SIG-M5 (cell line): ENCODE measurements at regions not wholly inside any gene's neighbourhood (a gene's known extent, or its start where the extent isn't known, plus 50 kb on each side); places are given as distances from the start of the nearest gene placed in this dataset.

Experiments used
- DNase-seq: peaks from one replicate; lab custom pipeline; 2025; lab: John Stamatoyannopoulos, UW

- no peak for DNase-seq
These were observed 271.6 kb downstream of the TDRD15 start for GRCh38 chr2:21395366-21395765.

DNA sequence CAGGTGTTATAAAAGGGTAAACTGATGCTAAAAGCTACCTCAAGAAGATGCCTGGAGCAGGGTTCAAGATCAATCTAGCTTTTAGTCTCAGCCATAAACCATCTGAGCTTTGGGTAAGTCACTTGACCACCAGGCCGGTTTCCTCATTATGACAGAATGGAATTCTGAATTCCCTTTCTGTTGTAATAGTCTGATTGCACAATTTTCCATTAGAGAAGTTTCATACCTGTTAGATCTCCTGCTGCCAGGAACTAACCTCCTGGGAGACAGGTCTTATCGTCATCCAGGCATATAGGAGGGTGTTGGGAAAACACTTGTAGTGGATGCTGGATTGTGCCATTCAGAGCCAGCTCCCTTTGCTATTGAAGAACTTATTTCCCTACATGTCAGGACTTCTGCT is 272.5 kb downstream of the TDRD15 start:
- no peak for DNase-seq

DNA sequence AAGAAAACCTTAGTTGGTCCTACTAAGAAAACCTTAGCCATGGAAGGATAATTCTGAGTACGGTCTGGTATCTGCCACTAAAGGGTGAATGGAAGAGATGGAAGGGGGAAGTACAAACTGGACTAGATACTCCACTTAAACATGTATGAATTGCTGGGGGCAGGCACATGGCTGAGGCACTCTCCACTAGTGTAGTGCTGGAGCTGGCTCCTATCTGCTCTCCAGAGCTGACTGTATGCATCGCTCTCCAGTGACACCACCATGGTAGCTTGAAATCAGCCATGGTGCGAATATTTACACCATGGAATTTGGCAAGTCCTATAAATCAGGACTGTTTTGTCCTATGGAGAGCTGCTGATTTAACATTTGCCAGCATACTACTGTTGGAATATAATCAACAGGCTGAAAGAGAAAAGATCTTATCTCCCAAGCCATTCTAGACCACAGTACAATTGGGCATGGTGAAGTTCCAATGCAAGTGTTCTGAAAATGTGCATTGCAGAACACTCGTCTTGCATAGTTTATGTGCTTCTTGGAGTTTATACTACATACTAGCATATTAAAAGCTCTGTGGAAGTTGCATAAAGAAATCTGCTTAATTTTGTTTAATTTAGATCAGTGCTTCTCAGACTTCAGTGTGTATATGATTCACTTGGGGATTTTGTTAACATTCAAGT is 277.4 kb downstream of the TDRD15 start:
- DNase-seq: no peak

DNA sequence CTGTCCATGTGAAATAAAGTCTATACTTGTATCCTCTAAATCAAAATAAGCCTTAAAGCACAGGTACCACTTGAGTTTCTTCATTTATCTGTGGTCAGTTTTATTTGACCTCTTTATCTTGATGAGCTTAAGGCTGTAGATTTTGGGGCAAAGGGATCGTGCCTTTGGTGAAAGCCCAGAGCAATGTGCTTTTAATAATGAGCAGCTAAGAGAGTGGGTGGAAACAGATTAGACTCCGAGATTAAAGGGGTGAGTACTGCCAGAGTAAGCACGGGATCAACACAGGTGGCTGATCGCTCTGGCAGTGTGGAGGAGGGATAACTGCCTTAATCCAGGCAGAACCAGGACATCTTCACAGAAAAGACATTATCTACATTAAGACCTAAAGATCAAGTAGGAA is 280.4 kb downstream of the TDRD15 start:
- no peak for DNase-seq

DNA sequence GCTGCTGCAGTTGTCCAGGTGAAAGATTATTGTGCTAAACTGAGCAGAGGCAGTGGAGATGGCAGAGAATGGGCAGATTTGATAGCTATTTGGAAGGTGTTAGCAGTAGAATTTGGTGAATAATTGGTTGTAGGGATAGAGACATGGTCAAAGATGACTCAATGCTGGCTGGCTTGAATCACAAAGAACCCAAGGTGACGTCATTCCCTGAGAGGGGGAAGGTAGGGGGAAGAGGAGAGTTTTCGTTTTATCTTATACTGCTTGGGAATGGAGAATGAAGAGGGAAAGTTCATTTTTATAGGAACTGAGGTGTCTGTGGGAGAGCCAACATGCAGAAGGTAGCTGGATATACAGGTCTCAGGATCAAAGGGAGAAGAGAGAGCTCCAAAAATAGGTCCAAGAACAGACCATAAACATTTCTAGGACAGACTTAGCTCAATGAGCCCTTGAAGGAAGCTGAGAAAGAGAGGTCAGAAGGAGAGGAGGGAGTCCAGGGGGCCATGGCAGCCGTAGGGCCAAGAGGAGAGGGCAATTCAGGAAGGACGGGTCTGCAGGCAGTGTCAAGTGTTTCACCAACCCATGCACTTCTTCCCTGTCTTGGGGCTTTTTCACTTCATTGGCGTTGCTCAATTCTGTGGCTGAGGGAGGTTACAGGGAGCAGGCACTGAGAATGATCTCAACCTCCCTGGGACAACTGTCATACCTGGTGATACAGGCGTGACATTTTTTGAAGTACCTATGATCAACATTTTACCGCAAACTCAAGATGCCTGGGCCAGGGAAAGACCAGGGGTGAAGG is 281.3 kb downstream of the TDRD15 start:
- no peak for DNase-seq

DNA sequence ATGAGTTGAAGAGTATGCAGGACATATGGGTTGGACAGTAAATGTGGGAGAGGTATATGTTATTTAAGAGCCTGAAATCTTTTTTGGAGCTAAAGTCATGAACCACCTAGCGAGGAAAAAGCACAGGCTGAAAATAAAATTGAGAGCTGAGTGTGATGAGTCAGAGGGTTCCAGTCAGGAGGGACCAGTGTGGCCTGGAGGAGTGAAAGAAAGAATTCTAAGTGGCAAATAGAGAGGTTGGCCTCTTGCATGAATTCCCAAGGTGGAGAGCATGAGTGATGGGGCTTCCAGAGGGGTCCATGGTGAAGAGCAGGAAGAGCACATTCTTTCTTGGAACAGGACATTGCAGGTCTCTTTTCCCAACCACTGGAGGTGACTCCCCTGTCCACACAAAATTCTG is 282.6 kb downstream of the TDRD15 start:
- DNase-seq: no peak

GRCh38 chr2:21406911-21407310 is 283.1 kb downstream of the TDRD15 start:
- no peak for DNase-seq

- DNase-seq: no peak
These were observed 284.1 kb downstream of the TDRD15 start for GRCh38 chr2:21407851-21408250.

GRCh38 chr2:21411741-21412140 is 288.0 kb downstream of the TDRD15 start:
- DNase-seq: no peak

DNA sequence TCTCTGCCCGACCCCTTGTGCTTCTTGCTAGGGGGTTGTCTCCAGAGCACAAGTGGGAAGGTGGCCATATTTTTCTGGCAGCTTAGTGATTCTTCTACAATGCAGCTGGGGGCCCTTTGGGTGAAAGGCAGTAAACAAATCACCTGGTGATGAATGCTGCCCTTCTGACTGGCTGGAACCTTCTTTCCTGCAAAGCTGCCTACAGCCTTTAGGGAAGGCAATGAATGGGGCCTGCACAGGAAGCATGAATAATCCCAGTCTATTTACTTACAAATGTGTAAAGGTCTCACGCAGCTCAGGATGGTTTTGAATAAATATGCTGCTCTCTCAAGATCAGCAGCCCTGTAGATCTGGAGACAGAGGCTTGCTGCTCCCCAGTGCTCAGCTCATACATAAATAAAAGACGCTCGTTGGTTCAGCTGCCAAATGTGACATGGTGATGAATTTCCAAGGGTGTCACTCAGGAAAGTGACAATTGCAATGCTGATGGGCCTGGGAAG is 289.2 kb downstream of the TDRD15 start:
- no peak for DNase-seq

DNA sequence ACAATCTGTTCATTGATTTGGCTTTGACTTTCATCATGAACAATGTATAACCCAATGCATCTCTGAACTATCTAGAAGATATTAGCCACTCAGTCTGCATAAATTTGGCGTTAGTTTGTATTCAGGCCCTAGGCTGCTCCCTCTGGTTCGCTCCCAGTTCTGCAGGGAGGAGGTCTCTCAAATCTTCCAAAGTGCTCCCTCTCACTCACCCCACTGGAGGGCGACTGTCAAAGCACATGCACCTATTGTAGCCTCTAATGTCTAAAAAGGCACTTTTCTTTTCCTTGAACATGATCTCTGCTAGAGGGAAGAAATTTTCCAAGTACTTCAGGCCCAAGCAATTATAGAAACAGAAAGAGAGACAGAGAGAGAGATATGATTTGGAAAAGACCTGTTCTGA is 291.5 kb downstream of the TDRD15 start:
- no peak for DNase-seq

DNA sequence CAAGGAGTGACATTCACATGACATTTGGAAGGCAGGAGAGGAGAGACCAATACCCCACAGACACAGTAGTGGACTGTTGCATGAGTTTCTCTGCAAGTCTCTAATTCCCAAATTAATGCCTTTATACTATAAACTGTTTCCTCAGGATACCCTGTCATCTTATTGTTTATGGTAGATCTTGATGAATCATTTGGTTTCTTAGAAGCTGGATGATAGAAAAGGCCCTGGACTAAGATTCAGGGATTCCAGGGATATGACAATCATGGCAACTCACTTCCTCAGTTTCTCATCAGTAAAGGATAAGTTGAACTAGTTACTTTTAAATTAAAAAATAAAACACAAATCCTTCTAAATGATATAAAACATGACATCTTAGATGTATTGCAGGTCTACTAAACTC is 292.5 kb downstream of the TDRD15 start:
- no peak for DNase-seq

GRCh38 chr2:21418456-21418855 is 294.7 kb downstream of the TDRD15 start:
- no peak for DNase-seq

GRCh38 chr2:21420553-21421335 is 297.0 kb downstream of the TDRD15 start:
- no peak for DNase-seq

- DNase-seq: no peak
These were observed 298.3 kb downstream of the TDRD15 start for GRCh38 chr2:21422050-21422449.

GRCh38 chr2:21422724-21423522 is 299.2 kb downstream of the TDRD15 start:
- DNase-seq: no peak

DNA sequence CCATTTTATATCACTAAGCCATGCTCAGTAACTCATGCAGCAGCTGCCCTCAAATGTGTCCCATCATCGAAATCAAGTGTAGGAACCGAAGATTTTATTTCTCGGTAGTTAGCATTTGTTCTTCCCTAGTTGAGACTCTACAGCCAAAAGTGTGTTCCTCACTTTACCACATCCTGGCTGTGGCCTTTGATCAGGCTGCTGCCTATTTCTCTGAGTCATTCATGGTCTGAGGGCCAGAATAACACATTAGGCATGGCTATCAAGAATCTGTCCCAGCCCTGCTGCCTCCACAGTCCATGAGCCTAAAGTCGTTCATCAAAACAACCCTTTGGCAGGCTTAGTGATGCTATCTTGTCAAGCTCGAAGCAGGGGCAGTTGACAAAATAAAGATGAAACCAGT is 300.1 kb downstream of the TDRD15 start:
- no peak for DNase-seq

DNA sequence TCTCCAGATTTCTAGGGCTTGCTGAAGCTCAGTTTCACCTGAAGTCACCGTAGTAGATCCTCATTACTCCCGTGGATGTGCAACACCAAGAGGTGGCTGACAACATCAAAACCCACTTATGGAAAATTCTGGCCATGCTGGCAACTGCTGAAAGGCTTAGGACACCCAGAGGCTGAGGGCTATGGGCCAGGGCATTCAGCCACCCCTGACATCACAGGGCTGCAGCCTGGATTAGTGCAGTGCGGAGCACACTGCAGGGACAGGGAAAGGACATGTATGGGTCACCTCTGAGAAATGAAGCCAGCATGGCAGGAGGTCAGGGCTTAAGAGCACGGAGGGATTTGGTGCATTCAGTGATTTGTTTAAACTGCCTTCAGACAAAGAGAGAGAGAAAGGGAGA is 300.6 kb downstream of the TDRD15 start:
- DNase-seq: no peak

DNA sequence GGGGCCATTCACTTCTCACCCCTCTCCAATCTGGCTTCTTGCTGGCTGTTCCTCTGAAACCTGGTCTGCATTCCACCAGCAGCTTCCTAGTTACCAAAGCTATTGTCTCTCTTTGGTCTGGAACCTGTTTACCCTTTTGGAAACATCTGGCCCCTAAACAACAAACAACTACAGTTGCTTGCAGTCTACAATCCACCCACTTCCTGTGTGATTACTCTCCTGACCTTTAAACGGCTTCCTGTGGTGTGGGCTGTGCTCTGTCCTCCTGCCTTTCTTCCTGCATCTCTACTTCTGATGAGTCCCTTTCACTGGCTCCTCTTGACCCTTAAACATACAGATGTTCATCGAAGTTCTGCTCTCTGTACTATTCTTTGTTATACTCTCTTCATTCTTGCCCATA is 303.8 kb downstream of the TDRD15 start:
- no peak for DNase-seq

GRCh38 chr2:21428754-21429153 is 305.0 kb downstream of the TDRD15 start:
- DNase-seq: no peak

- DNase-seq: no peak
These were observed 306.0 kb downstream of the TDRD15 start for GRCh38 chr2:21429747-21430146.

DNA sequence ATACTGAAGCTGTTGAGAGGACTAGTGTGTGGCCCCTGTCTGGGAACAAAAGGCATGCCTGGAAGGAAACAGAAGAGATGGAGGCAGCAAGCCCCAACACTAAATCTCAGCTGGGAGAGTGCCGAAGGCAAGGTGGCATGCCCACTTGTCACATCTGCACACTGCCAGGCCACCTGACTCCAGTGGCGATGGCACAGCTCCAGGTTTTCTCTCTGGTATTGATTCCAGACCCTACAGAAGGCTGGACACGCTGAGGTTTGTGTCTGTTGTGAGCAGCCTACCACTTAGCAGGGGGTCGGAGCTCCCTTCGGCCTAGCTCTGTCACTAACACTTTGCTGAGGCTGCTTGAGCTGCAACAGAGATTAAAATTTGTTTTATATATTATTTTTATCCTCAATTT is 307.3 kb downstream of the TDRD15 start:
- DNase-seq: no peak
